ENCODE measurements at regions not wholly inside any gene's neighbourhood (a gene's known extent, or its start where the extent isn't known, plus 50 kb on each side); places are given as distances from the start of the nearest gene placed in this dataset.

- TF ChIP-seq EP300 (conservative IDR thresholded peaks at IDR 0.05; ENCODE audit: poor library complexity, severe bottlenecking), result no peak
- no peak for TF ChIP-seq REST (IDR thresholded peaks at IDR 0.05; ENCODE audit: borderline replicate concordance)
- TF ChIP-seq CTCF (IDR thresholded peaks at IDR 0.05; ENCODE audit: poor library complexity, severe bottlenecking), result no peak
- TF ChIP-seq EZH2 (IDR thresholded peaks at IDR 0.05; ENCODE audit: borderline replicate concordance, insufficient read depth, low read length, poor library complexity, severe bottlenecking), result no peak
- TF ChIP-seq TAF1 (IDR thresholded peaks at IDR 0.05; ENCODE audit: low read depth), result no peak
Measured at GRCh38 chr2:15838481-15839090, 101.8 kb upstream of the MYCN start.
